HG03175 (cell line): ENCODE measurements at regions not wholly inside any gene's neighbourhood (a gene's known extent, or its start where the extent isn't known, plus 50 kb on each side); places are given as distances from the start of the nearest gene placed in this dataset.
"Not testable (repeated sequence)": the region's sequence is repeated elsewhere in the genome, so short reads cannot be mapped to it uniquely, and the experiment has no call there.

ENCODE experiments used
- ATAC-seq: cut with Tn5 transposase; IDR thresholded peaks from one replicate; pipeline ENCODE4 v1.9.1; 2021; ENCODE audit warnings: mild to moderate bottlenecking, moderate library complexity; ENCODE audit not compliant: unreplicated experiment

DNA sequence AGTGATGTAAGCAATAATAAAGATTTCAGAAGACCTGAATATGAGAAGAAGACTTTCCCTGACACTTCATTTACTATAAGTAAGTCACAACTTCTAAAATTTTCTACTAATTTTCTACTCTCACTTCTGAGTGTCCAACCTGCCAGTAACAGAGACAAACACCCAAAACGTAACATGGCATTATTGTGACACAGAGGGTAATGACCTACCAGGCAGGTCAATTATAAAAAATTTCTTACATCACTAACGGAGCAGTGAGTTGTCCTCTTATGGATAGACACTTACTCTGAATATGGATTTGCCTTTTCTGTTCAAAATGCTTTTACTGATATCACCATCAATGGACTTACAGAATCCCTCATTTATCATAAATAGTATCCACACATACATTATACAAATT lies 405.9 kb upstream of the MAGEB16 start:
- no peak for ATAC-seq

DNA sequence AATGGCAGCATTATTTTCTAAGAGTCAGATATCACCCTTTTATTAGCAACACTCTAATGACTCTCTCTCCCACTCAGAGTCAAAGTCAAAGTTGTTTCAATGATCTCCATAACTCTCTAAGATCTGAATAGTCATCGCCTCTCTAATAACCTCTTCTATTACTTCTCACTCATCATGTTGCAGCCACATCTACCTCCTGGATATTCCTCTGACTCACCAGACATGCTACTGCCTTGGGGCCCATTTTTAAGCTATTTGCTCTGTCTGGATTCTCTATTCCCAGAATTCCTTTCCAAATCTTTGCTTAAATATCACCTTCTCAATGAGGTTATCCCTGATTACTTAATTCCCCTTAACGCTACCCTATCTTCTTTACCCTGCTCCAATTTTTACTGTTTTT lies 391.8 kb upstream of the MAGEB16 start:
- ATAC-seq = no peak

DNA sequence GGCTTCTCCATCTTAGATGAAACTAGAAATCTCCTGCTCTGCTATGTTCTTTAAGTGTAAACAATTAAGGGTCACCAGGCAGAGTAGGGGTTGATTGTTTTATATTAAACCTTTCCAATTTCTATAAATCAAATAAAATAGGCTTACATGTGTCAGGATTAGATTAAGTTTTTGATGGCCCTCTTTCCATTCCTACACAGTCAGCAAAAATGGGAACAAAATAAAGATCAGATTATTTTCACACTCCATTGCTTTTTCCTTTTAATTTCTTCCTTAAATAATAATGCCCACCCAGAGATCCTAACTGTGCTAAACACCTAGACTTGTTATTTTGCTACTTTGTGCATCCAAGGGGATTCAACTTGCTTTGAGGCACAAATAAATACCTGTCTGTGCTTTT lies 381.4 kb upstream of the MAGEB16 start:
- ATAC-seq = no peak

DNA sequence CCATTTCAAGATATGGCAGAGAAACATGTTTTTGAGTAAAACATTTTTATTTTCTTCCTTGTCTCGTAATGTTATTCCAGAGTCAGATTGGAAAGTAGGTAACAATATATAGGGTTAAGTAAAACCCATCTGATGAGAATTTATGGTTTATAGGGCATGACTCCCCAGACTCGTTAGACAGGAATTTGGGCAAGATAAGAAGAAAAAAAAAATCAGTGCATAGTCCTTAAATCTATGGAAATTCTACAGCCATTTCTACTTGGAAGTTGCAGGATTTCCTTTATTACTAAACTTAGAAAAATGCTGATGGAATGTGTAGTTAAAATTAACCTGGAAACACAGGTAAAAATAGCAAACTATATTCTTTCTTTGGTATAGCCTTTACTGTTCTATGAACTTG lies 366.1 kb upstream of the MAGEB16 start:
- no peak for ATAC-seq

DNA sequence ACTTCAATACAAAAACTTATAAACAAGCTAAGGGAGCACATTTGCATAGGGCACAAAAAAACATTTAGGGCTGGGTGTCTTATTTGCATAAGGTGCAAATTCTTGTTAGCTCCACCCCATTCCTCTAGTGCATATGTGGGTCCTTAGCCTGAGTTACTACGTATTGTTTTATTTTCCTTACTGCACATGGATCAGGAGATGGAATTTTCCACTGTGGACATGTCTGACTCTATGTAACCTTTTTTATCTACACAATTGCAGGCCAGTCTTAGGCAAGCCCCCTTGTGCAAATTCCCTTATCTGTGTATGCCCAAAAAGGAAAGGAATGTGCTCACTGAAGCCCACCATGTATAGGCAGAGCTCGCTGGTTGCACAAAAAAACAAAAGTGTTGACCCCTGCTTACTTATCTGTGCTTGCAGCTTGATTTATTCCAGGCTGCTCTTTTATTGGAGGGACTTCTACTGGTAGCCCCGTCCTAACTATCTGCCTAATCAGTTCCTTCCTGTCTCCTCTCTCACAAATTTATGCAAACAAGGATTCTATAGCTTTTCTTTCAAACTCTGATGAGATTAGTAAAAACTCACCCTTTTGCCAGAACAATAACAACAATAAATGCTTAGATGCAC lies 359.0 kb upstream of the MAGEB16 start:
- ATAC-seq = no peak

DNA sequence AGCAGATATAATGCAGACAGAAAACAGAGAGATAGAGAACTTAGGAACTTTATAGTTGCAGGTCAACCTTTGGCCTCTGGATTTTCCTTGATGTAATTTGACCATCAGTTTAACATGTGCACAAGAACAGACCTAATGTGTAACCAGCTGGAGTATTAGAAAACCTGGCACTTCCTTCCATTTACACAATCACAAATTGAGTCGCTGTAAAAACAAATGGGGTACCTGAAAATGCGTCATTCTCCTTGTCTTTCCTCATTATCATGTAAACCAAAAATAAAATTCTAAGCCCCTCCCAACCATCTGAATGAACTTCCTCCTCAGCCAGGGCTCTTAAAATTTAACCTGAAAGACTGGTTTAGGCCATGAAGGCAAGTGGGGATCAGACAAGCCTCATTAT lies 358.4 kb upstream of the MAGEB16 start:
- ATAC-seq = no peak

DNA sequence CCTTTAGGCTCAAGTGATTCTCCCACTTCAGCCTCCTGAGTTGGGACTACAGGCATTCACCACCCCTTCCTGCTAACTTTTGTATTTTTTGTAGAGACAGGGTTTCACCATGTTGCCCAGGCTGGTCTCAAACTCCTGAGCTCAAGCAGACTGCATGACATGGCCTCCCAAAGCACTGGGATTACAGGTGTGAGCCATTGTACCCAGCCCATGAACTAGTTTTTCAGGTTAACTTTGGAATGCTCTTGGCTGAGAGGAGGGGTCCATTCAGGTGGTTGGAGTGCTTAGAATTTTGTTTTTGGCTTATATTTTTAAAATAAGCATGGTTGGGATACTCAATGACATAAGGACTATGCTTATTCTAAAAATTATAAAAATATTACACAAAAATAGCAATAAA lies 355.7 kb upstream of the MAGEB16 start:
- no peak for ATAC-seq

DNA sequence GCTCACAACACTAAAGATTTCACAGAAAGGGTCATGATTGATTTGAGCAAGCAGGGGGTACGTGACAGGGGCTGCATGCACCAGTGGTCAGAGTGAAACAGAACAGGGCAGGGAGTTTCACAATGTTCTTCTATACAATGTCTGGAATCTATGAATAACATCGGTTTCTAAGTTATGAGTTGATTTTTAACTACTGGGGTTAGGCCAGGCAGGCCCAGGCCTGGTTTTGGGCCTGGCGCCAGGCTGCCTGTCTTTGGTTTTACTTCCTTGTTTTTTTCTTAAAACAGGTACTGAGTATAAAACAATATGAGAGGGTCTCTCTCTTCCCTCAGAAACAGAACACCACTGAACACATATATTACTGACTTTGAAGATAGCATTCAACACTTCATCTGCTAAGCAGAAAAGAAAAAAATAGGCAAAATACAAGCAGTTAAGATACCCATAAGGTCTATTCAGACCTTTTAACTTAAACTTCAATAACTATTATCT lies 355.0 kb upstream of the MAGEB16 start:
- not testable (repeated sequence) for ATAC-seq

DNA sequence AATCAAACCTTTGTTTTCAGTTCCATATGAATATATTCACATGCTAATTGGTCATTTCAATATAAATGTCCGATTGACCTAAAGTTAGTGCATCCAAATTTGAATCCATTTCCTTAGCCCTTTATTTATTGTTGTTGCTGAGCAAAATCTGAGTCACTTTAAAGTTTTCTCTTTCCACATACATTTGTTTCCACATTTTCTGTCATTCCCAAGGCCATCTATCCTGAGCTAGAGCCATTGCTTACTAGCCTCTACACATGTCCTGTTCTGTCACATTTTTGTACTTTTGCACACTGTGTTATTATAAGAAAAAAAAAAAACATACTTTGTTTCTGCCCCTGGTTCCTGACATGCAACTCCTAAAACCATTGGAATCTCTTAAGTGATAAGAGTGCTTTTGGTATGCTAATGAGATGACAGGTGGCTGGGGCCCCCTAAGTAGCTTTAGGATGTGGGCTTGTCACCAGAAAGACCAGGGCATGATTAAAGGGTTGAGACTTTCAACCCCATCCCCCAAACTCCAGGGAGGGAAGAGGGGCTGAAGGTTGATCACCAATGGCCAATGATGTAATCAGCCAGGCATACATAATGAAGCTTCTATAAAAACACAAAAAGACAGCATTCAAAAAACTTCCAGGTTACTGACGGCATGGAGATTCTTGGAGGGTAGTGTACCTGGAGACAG lies 353.3 kb upstream of the MAGEB16 start:
- ATAC-seq = no peak

DNA sequence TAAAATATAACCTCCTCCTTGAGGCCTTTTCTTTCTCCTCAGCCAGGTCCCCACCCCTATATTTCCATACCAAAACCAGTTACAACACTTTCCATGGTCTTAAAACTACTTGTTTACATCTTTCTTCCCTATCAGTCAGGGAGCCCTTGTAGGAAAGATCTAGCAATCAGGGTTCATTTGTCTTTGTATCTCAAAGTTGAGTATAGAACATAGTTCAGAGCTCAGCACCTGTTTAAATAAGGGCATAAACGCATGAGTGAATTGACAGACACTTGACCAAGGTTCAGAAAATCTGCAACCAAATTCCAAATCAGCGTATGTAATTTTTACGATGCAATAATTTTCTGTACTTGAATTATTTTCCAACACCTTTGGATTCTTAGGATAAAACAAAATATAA lies 352.2 kb upstream of the MAGEB16 start:
- no peak for ATAC-seq

DNA sequence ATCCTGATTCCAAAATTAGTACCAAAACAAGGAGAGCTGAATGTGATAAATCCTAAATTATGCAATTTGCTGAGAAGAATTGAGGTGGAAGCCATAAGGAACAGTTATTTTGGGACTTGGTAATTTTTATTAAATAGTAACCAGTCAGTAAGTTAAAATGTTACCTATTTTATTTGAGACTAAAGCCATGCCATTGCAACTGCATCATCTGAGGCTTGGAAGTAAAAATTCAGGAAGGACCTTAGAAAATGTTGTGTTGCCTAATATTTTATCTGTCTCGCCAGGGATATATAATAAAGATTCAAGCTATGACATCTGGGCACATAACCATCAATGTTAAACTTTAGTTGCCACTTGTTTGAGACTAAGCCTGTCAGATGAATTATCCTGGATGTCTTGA lies 341.3 kb upstream of the MAGEB16 start:
- no peak for ATAC-seq

DNA sequence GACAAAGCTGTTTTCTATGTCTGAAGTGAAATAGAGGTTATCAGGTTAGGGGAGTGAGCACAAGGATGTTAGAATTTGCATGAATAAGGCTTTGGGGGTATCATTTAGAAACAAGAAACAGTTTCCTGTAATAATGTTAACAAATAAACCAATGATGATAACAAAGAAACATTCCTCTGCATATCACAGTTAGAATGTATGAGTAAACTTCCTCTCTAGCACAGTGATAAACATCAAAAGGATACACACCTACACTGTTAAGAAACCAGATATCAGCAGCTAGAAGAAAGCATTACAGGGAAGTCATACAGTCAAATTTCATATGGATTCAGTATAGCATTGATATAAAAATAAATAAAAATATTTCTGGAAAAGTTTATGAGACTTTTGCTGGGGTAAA lies 340.0 kb upstream of the MAGEB16 start:
- no peak for ATAC-seq

DNA sequence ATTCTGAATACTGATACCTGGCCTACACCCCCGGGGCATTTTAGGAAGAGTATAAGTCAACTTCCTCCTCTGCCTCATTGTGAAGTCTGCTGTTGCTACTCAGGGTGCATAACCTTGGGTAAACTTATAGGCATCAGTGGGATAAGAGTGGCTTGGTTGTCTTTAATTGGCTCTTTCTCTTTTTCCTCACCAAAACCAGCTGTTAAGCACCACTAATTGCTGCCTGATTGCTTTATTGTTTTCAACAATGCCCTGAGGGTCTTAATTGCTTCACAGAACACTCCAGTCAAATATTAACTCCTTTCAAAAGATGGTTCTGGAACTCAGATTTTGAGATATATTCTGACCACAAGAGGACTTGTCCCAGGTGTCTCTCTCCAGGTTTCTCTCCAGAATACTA lies 337.0 kb upstream of the MAGEB16 start:
- ATAC-seq = no peak

DNA sequence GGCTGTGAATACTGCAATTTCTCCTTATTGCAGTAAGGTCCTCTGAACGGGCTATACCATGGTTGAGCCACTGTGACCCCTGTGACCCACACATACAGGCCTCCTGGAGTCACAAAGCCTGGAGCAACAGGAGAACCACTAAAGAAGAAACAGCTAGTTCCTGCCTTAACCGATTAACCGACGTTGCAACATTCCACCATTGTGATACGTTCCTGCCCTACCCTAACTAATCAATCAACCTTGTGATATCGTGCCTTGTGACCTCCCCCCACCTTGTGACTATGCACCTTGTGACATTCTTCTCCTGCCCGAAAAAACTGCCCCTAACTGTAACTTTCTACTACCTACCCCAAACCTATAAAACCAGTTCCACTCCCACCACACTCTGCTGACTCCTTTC lies 301.5 kb upstream of the MAGEB16 start:
- ATAC-seq = not testable (repeated sequence)

DNA sequence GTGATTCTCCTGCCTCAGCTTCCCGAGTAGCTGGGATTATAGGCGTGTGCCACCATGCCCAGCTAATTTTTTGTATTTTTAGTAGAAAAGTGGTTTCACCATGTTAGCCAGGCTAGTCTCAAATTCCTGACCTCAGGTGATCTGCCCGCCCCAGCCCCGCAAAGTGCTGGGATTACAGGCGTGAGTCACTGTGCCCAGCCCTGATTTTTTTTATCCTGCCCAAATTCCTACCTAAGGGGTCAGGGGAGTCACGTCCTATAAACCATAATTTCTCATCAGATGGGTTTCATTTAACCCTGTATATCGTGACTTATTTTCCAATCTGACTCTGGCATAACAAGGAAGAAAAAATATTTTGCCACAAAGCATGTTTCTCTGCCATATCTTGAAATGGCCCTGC lies 300.7 kb upstream of the MAGEB16 start:
- ATAC-seq = not testable (repeated sequence)

DNA sequence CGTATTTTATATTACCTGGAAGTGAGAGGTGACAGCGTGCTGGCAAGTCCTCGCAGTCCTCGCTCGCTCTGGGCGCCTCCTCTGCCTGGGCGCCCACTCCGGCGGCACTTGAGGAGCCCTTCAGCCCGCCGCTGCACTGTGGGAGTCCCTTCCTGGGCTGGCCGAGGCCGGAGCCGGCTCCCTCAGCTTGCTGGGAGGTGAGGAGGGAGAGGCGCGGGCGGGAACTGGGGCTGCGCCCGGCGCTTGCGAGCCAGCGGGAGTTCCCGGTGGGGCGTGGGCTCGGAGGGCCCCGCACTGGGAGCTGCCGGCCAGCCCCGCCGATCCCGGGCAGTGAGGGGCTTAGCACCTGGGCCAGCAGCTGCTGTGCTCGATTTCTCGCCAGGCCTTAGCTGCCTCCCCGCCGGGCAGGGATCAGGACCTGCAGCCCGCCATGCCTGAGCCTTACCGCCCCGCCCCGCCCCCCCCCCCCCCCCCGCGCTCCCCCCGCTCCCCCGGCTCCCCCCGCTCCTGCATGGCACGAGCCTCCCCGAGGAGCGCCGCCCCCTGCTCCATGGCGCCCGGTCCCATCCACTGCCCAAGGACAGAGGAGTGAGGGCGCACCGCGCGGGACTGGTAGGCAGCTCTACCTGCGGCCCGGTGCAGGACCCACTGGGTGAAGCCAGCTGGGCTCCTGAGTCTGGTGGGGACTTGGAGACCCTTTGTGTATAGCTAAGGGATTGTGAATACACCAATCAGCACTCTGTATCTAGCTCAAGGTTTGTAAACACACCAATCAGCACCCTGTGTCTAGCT lies 298.9 kb upstream of the MAGEB16 start:
- ATAC-seq = no peak

DNA sequence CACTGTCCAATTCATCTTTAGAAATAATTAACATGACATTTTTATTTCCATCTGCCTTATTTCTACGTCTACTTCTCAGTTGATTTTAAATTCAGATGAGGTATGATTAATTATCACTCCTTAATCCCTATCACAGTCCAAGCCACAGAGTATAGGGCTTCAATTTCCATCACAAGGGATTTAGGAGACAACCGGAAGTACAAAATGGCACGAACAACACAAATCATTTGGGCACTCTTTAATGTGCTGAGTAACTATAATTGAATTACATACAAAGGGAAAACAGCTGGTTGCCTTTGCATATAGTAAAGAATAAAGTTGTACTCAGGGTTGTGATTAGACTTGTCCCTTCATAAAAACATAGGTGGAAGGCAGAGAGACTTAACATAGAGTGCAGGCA lies 290.4 kb upstream of the MAGEB16 start:
- ATAC-seq = no peak

DNA sequence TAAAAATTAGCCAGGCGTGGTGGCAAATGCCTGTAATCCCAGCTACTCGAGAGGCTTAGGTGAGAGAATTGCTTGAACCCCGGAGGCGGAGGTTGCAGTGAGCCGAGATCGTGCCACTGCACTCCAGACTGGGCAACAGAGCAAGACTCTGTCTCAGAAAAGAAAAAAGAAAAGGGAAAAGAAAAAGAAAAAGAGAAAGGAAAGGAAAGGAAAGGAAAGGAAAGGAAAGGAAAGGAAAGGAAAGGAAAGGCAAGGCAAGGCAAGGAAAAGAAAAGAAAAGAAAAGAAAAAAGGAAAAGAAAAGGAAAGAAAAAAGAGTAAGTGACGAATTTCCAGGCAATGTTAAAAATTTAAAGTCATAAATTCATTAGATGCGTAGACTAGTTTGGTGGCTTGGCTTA lies 250.1 kb upstream of the MAGEB16 start:
- ATAC-seq = not testable (repeated sequence)

DNA sequence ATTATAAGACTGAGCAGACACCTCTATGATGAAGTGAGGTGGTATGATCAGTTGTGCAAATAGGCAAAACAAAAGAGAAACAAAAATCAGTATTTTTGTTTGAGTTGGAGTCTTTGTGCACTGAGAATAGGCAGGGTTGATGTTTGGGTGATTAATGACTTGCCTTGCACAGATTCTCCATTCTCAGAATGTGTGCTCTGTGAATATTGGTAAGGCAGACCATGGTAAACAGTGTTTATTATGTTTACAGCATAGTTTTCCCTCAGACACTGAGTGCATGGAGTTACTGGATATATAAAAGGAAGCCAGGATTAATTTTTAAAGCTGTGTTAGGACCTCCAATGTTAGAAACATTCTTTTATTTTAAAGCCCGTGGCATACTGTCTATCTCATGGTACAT lies 240.2 kb upstream of the MAGEB16 start:
- ATAC-seq = no peak

DNA sequence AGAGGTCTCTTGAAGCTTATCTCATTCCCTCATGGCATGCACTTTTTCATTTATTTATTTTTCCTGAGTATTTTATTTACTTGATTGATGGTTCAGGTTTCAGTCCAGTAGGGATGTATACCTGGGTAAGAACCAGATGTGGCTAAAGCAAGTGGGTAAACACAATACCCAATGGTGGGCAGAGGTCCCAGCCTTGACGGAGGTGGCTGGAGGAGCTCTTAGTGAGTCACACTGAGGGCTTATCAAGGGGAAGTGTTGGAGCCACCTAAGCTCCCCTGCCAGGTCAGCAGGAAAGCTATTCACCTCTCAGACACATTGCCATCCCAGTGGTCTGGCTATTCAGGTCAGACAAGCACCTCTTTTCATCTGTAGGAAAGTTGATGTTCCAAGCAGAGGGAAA lies 236.2 kb upstream of the MAGEB16 start:
- ATAC-seq = no peak

DNA sequence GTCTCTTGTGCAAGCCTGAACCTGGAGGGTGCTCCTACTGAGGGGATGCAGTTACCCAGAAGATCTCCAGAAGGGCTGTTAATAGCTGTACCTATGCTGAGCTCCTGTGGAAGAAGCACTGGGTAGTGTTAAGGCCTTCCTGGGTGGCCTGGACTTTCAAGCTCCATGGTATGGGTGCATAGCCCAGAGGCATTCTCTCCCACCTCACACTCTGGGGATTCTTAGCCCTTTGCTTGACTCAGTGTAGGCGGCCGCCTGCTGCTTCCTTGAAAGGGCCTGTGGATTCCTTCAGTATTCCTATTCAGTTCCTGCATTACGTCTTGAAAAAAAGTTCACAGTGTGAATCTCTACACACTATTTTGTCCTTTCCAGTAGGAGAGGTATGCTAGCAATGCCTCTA lies 235.7 kb upstream of the MAGEB16 start:
- ATAC-seq = no peak

DNA sequence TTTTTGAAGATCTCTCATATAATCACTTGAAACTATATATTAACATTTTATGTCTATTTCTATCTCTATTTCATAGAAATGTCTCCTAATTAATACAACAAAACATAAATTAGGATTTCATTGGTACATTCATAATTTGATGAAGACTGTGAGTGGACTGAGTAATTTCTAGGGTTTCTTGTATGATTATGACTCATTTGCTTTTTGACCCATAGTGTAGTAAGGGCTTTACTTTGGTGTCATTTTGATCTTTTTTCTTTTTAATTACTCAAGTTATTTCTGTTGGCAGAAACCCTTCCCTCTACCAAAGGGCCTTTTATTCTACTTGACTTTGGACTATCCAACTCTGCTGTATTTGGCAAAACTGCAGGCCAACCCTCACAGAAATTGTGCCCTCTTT lies 207.9 kb upstream of the MAGEB16 start:
- ATAC-seq = no peak
